ENCODE measurements at regions not wholly inside any gene's neighbourhood (a gene's known extent, or its start where the extent isn't known, plus 50 kb on each side); places are given as distances from the start of the nearest gene placed in this dataset.

DNA sequence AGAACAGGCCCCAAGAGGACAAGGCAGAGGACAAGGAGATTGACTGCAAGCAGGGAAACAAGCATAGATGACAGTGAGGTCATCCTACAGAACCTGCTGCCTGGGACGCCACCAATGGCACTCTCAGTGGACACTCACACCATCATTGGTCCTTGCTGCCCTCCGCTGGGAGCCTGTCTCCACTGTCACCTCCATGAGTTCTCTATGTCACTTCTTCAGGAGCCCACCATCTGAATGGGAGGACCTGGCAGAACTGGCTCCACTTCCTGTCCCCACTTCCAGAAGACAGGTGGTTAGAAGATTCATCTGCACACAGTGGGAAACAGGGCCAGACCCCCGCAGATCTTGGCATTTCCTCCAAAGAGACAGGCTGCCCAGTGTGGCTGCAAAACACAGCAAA lies 188.9 kb downstream of the HSD17B3 start:
- Histone ChIP-seq H4K20me1 (replicated peaks; ENCODE audit: control insufficient read depth, extremely low read depth, insufficient read depth, low read length) (no peaks in the 10 kb centered on the region), H3K4me3 (replicated peaks in 1 of 3; ENCODE audit: insufficient read depth in 1 of 3, low read depth in 1 of 3, low read length in 3 of 3) (no peak overlapping the region), H3K27ac (ENCODE audit: insufficient read depth, low read depth, low read length) (no peak overlapping the region), H3K9me3 (replicated peaks; ENCODE audit: control insufficient read depth, insufficient read depth, low read length) (no peaks in the 10 kb centered on the region), H3K4me2 (ENCODE audit: insufficient read depth, low read length) (no peak overlapping the region), H3K79me2 (ENCODE audit: control insufficient read depth, insufficient read depth, low read length) (no peaks in the 10 kb centered on the region), H2AFZ (ENCODE audit: low read depth, low read length) (no peak overlapping the region), H3K27me3 (ENCODE audit: control insufficient read depth in 2 of 2, insufficient read depth in 2 of 2, low read length in 2 of 2) (peaks cover 5 to 8% of the 10 kb centered on the region in 2 experiments), H3K9me1 (replicated peaks; ENCODE audit: control insufficient read depth, extremely low read depth, insufficient read depth, low read length) (no peaks in the 10 kb centered on the region), H3K36me3 (ENCODE audit: control insufficient read depth in 2 of 2, extremely low read depth in 1 of 2, insufficient read depth in 2 of 2, low read length in 2 of 2) (no peaks in the 10 kb centered on the region), H3K4me1 (ENCODE audit: control insufficient read depth, extremely low read depth, insufficient read depth, low read length) (no peaks in the 10 kb centered on the region), H3K9ac (replicated peaks; ENCODE audit: extremely low read depth, insufficient read depth, low read length) (no peak overlapping the region)
- BruUV-seq (replicated peaks): no TSS peak
- TF ChIP-seq, protein P1, sequence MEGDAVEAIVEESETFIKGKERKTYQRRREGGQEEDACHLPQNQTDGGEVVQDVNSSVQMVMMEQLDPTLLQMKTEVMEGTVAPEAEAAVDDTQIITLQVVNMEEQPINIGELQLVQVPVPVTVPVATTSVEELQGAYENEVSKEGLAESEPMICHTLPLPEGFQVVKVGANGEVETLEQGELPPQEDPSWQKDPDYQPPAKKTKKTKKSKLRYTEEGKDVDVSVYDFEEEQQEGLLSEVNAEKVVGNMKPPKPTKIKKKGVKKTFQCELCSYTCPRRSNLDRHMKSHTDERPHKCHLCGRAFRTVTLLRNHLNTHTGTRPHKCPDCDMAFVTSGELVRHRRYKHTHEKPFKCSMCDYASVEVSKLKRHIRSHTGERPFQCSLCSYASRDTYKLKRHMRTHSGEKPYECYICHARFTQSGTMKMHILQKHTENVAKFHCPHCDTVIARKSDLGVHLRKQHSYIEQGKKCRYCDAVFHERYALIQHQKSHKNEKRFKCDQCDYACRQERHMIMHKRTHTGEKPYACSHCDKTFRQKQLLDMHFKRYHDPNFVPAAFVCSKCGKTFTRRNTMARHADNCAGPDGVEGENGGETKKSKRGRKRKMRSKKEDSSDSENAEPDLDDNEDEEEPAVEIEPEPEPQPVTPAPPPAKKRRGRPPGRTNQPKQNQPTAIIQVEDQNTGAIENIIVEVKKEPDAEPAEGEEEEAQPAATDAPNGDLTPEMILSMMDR (IDR thresholded peaks at IDR 0.05; ENCODE audit: extremely low read depth in 1 of 2, insufficient read depth in 1 of 2, low read depth in 1 of 2, low read length in 2 of 2): no peak
- TF ChIP-seq POLR2AphosphoS5 (IDR thresholded peaks at IDR 0.05; ENCODE audit: insufficient read depth, low read depth, low read length): no peak
- TF ChIP-seq FOS (IDR thresholded peaks at IDR 0.05; ENCODE audit: borderline replicate concordance, insufficient read depth, low read length): no peak
- TF ChIP-seq MYC (IDR thresholded peaks at IDR 0.05; ENCODE audit: low read depth, low read length): no peak
- no peak for TF ChIP-seq GATA2 (IDR thresholded peaks at IDR 0.05; ENCODE audit: insufficient read depth, insufficient read length, low read depth, low read length)
- intact Hi-C loops (cut with micrococcal nuclease) (no loop called here), dilution Hi-C loops (cut with MboI; ENCODE audit: extremely low pct_ligation_motif_present, low sequenced_read_pairs) (no loop called here)
- CTCF ChIA-PET: interaction anchor here (0.8 kb wide), 1 partner anchor 12 kb away, joined by 3 read pairs; no protein-coding TSS in a partner anchor
- POLR2A ChIA-PET: no interaction called here
- DNase-seq (ENCODE audit: low read depth, low spot score) (no peak), FAIRE-seq (no peak)

DNA sequence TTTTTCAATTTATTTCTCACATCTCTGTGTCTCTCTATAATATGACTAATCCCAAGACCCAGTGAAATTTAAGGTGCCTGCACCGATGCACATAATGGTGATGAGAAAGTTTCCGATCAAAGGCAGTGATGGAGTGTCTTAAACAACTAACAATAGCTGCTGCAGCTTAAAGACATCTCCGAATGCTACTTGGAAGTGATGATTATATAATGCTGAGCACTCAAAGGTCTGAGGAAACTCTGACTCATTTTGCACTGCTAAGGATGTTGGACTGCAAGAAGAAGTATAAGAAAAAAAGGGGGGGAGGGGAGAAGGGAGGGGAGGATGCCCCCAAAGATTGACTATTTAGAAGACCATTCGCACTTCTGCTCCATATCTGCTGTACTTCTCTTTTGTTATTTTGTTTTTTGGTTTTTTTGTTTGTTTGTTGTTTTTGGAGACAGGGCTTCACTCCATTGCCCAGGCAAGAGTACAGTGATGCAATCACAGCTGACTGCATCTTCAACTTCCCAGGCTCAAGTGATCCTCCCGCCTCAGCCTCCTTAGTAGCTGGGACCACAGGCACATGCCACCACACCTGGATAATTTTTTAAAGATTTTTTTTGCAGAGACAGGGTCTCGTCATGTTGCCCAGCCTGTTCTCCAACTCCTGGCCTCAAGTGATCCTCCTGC lies 192.2 kb downstream of the HSD17B3 start:
- intact Hi-C loops (cut with micrococcal nuclease): no loop called here
- H3K4me1 ChIP-seq (ENCODE audit: control insufficient read depth, extremely low read depth, insufficient read depth, low read length): no peaks in the 10 kb centered on the region
- dilution Hi-C loops (cut with MboI; ENCODE audit: extremely low pct_ligation_motif_present, low sequenced_read_pairs): no loop called here
- DNase-seq (ENCODE audit: low read depth, low spot score) (peak; percentile 19), FAIRE-seq (no peak)
- H2AFZ ChIP-seq (ENCODE audit: low read depth, low read length): no peak overlapping the region
- no TSS peak for BruUV-seq (replicated peaks)
- H3K9me3 ChIP-seq (replicated peaks; ENCODE audit: control insufficient read depth, insufficient read depth, low read length): no peaks in the 10 kb centered on the region
- no peaks in the 10 kb centered on the region for H3K36me3 ChIP-seq (ENCODE audit: control insufficient read depth in 2 of 2, extremely low read depth in 1 of 2, insufficient read depth in 2 of 2, low read length in 2 of 2)
- ChIA-PET POLR2A (no interaction called here), CTCF (no interaction called here)
- no peak overlapping the region for H3K4me3 ChIP-seq (replicated peaks in 1 of 3; ENCODE audit: insufficient read depth in 1 of 3, low read depth in 1 of 3, low read length in 3 of 3)
- H4K20me1 ChIP-seq (replicated peaks; ENCODE audit: control insufficient read depth, extremely low read depth, insufficient read depth, low read length): no peaks in the 10 kb centered on the region
- H3K27me3 ChIP-seq (ENCODE audit: control insufficient read depth in 2 of 2, insufficient read depth in 2 of 2, low read length in 2 of 2): peaks cover 8% of the 10 kb centered on the region in 2 experiments
- no peak overlapping the region for H3K4me2 ChIP-seq (ENCODE audit: insufficient read depth, low read length)
- H3K9ac ChIP-seq (replicated peaks; ENCODE audit: extremely low read depth, insufficient read depth, low read length): no peak overlapping the region
- TF ChIP-seq POLR2A (IDR thresholded peaks at IDR 0.05; ENCODE audit: low read depth, low read length) (no peak), FOS (IDR thresholded peaks at IDR 0.05; ENCODE audit: borderline replicate concordance, insufficient read depth, low read length) (no peak), EZH2 (IDR thresholded peaks at IDR 0.05; ENCODE audit: borderline replicate concordance, low read depth, low read length, severe bottlenecking) (no peak), MYC (IDR thresholded peaks at IDR 0.05; ENCODE audit: low read depth, low read length) (no peak), JUN (IDR thresholded peaks at IDR 0.05; ENCODE audit: borderline replicate concordance, insufficient read depth, insufficient read length, low read depth) (no peak), GATA2 (IDR thresholded peaks at IDR 0.05; ENCODE audit: insufficient read depth, insufficient read length, low read depth, low read length) (no peak), POLR2AphosphoS5 (IDR thresholded peaks at IDR 0.05; ENCODE audit: insufficient read depth, low read depth, low read length) (no peak)
- TF ChIP-seq, protein P1 (IDR thresholded peaks at IDR 0.05; ENCODE audit: extremely low read depth in 1 of 2, insufficient read depth in 1 of 2, low read depth in 1 of 2, low read length in 2 of 2): no peak
- TF ChIP-seq, protein P2, sequence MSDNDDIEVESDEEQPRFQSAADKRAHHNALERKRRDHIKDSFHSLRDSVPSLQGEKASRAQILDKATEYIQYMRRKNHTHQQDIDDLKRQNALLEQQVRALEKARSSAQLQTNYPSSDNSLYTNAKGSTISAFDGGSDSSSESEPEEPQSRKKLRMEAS (IDR thresholded peaks at IDR 0.05; ENCODE audit: insufficient read depth, insufficient read length): no peak
- no peaks in the 10 kb centered on the region for H3K9me1 ChIP-seq (replicated peaks; ENCODE audit: control insufficient read depth, extremely low read depth, insufficient read depth, low read length)
- H3K27ac ChIP-seq (ENCODE audit: insufficient read depth, low read depth, low read length): no peak overlapping the region
- H3K79me2 ChIP-seq (ENCODE audit: control insufficient read depth, insufficient read depth, low read length): no peaks in the 10 kb centered on the region

Data from endothelial cell of umbilical vein (primary cell).